Epithelial cell of esophagus (primary cell): ENCODE measurements at regions not wholly inside any gene's neighbourhood (a gene's known extent, or its start where the extent isn't known, plus 50 kb on each side); places are given as distances from the start of the nearest gene placed in this dataset.

Experiments used
- DNase-seq: peaks from one replicate; pipeline ENCODE4 v3.0.0; 2010; ENCODE audit warnings: low read depth
- H3K4me3 ChIP-seq: 2 replicates; pipeline ENCODE4 v1.5.1; 2011; ENCODE audit warnings: mild to moderate bottlenecking, low read length, control low read depth
- CTCF ChIP-seq: IDR thresholded peaks from 2 replicates; pipeline ENCODE4 v1.5.1; 2011; ENCODE audit warnings: low read depth, mild to moderate bottlenecking, low read length, control low read depth, inconsistent platforms; ENCODE audit not compliant: insufficient read depth; ENCODE audit errors: missing control alignments

- no peak for TF ChIP-seq CTCF
- DNase-seq, result no peak
- H3K4me3 ChIP-seq, result no peak overlapping the region
These were observed 1544.0 kb downstream of the TECRL start for GRCh38 chr4:62865261-62865660.

GRCh38 chr4:62849696-62850095, 1559.6 kb downstream of the TECRL start:
- H3K4me3 ChIP-seq, result no peak overlapping the region
- DNase-seq, result no peak
- no peak for TF ChIP-seq CTCF

- DNase-seq, result no peak
- H3K4me3 ChIP-seq, result no peak overlapping the region
- TF ChIP-seq CTCF, result no peak
These were observed 1573.6 kb downstream of the TECRL start for GRCh38 chr4:62835631-62836030.

GRCh38 chr4:62822306-62822705, 1586.9 kb downstream of the TECRL start:
- no peak overlapping the region for H3K4me3 ChIP-seq
- DNase-seq, result no peak
- TF ChIP-seq CTCF, result no peak

GRCh38 chr4:62816566-62816965, 1592.7 kb downstream of the TECRL start:
- H3K4me3 ChIP-seq, result no peak overlapping the region
- peak; percentile 0 for DNase-seq
- no peak for TF ChIP-seq CTCF

GRCh38 chr4:62814510-62815047, 1594.7 kb downstream of the TECRL start:
- no peak for DNase-seq
- TF ChIP-seq CTCF, result no peak

GRCh38 chr4:62806816-62807215, 1602.4 kb downstream of the TECRL start:
- H3K4me3 ChIP-seq, result no peak overlapping the region
- no peak for DNase-seq
- no peak for TF ChIP-seq CTCF

More at GRCh38 chr4:62814510-62815047, 1594.7 kb downstream of the TECRL start:
- H3K4me3 ChIP-seq, result no peak overlapping the region
